Frontal cortex (tissue), 3 donors: ENCODE measurements at regions not wholly inside any gene's neighbourhood (a gene's known extent, or its start where the extent isn't known, plus 50 kb on each side); places are given as distances from the start of the nearest gene placed in this dataset.
"Not testable (repeated sequence)": the region's sequence is repeated elsewhere in the genome, so short reads cannot be mapped to it uniquely, and the experiment has no call there.

Experiments
- DNase-seq, 2 donors: peaks; one replicate each; pipeline ENCODE4 v3.0.0; 2012; ENCODE audit warnings: low spot score in 2 of 2
- FAIRE-seq: peaks from 2 replicates; lab custom pipeline; 2012; peaks lifted over from hg19 to GRCh38; lab: Jason Lieb, UNC
- donor health status: control.
- donor health status: control.
- donor health status: control.

DNA sequence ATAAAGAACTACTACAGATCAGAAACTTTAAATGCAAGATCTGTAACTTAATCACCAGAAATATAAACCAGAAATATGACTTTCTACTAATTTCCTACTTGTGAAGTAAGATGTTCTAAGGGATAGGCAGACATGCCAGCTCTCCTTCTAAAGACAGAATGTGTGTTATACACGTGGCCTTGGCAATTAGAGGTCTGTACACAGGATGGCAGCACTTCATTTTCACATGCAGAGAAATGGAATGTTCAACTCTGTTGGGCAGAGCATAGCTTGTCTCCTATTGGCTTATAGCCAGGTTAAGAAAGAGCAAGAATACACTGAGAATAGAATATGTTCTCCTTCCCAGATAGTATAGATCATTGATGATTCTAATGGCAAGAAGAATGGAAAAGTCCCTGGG lies 403.8 kb downstream of the DAD1 start:
- no peak for FAIRE-seq

DNA sequence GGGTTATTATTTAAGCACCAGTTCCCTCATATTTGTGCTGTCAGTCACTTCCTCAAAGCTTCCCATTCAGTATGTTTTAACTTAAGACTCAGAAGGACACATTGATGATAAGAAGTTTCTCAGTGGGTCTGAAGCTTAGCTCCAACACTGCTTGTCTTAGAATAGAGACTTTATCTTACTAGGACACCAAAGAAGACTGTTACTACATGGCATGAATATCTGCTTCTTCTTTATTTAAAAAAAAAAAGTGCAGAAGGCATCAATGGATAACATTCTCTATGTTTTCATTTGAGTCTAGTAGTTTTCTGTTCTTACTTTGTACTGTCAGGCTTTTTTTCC lies 404.2 kb downstream of the DAD1 start:
- DNase-seq (no peak), FAIRE-seq (no peak)

More for the DNA sequence above, 403.8 kb downstream of the DAD1 start:
- no peak for DNase-seq

DNA sequence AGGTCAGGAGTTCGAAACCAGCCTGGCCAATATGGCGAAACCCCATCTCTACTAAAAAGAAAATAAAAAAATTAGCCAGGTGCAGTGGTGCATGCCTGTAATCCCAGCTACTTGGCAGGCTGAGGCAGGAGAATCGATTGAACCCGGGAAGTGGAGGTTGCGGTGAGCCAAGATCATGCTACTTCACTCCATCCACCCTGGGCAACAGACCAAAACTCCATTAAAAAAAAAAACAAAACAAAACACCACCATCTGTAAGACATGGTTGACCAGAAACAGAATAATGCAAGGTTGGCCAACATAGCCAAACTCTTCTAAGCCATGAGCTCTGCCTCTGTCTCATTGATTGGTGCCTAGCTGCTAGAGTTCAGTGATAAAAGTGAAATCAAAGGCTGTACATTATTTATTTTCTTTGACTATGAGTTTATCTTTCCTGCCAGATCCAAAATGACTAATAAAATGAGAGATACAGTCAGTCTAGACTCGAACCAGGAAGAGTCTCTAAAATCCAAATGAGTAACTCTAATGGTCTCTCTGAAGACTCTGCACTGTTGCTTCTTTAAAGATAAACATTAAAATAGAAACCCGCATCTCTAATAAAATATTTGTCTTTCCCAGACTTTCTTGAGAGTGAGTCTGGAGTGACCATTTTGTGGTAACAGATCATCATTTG lies 404.7 kb downstream of the DAD1 start:
- DNase-seq, result no peak
- FAIRE-seq, result no peak

DNA sequence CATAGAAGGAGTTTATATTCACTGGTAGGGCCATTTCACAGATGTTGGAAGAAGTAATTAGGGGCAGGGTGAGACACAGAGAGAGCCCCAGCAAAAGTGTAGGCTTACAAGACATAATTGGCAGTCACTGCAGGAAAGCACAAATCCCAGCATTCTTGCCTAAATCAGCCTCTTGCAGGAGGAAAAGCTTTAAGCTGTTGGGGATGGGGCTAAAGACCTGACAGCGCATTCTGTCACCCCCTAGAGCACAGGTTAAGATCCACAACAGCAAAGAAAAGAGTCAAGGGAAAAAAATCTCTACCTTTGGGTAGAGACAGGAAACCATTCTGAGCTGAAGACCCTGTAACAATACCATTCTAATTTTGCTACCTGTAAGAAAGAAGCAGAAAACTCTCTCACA lies 409.0 kb downstream of the DAD1 start:
- no peak for DNase-seq
- FAIRE-seq, result no peak

DNA sequence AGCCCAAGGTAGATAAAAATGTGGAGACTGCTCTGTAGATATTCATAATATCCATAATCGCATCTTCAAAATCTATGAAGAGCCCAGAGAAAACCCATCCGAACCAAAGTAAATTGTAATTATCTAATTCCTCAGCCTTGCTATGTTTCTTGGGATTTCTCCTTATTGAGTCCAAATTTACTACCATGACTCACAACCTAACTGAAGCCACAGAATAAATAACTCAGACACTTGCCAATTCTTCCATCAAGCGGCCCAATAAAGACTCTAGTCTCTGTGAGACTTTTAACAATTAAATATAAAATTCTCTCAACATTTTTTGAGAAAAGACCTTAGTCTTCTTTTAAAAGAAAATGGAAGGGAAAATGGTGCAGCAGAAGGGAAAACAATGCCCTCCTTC lies 409.8 kb downstream of the DAD1 start:
- FAIRE-seq, result no peak
- no peak for DNase-seq

DNA sequence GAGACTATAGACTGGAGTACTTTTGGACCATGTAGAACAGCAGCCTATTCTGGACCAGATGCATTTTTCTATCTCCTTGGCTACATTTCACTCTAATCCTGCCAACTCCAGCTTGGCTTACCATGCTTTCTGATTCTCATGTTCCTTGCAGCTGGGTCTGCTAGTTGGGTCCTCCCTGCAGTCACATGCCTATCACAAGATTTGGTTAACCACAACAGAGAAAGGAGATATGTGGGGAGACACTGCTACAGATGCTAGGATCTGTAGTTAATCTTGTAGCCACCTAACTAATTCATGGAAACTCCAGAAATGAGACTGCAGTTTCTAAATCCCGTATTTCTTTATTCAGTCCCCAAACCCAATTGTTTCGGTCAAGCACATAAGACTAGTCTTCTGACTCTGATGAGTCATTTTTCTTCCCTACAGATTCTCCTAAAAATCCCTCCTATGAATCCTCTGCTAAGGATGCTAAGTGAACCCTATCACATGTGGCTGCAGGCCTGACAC lies 410.6 kb downstream of the DAD1 start:
- FAIRE-seq (no peak), DNase-seq (no peak)

DNA sequence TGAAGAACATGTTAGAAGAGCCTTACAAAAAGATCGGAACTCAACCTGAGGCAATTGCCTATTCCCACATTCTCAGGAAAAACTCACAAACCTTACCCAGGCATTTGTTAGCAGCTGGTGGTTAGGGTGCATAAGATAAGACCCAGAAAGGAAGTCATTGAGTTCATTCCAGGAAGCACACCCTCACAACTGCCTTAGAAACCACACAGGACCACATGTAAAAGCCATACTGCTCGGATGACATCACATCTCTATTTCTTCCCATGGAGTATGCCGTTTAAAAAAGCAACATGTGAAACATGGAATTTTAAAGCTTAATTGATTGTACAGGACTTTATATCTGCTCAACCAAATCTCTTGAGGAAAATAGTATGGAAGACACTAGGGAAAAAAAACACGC lies 411.2 kb downstream of the DAD1 start:
- DNase-seq, result no peak
- no peak for FAIRE-seq

DNA sequence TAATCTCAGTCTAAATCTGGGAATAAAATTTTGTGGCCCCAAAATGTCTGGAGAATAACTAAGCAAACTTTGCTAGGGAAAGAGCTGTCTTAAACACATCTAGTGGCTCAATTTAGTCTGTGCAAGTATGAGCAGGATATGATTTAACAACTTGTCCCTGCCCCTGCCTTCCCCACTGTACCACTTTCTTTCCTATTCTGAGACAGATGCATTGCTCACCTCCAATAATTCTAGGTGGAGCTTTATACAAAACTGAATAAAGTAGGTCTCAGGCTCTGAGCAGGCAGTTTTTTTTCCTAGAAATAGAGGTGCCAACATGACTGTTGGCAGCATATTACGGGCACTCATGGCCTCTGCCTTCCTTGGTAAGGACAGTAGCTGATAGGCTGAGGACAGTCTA lies 412.1 kb downstream of the DAD1 start:
- DNase-seq (no peak), FAIRE-seq (no peak)

DNA sequence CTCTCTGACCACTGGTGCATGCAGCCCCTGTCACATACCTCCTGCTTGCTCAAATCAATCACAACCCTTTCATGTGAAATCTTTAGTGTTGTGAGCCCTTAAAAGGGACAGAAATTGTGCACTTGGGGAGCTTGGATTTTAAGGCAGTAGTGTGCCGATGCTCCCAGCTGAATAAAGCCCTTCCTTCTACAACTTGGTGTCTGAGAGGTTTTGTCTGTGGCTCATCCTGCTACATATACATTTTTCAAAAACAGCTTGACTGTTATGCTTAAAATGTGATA lies 413.8 kb downstream of the DAD1 start:
- not testable (repeated sequence) for DNase-seq, FAIRE-seq

DNA sequence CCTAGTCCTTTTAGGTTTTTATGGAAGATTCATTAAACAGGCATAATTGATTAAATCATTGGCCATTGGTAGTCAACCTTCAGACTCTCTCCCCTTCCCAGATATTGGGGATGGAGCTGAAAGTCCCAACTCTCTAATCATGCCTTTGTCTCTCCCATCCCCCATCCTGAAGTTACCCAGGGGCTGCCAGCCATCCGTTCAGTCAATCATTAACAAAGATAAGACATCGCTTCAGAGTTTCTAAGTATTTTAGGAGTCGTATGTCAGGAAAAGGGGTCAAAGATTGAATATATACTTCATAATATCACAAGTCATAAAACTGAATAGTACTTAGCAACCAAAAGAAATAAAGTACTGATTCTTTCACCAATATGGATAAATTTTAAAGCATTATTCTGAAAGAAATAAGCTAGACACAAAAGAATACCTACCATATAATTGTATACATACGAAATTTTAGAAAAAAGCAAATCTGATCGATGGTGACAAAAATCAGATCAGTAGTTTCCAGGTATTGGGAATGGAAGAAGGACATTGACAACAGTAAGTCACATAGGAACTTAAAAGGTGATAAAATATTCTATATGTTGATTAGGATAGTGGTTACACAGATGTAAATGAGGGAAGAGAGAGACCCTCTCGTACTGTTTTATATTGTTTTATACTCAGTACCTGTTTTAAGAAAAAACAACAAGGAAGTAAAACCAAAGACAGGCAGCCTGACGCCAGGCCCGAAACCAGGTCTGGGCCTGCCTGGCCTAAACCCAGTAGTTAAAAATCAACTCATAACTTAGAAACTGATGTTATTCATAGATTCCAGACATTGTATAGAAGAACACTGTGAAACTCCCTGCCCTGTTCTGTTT lies 414.4 kb downstream of the DAD1 start:
- no peak for FAIRE-seq
- DNase-seq, result no peak

DNA sequence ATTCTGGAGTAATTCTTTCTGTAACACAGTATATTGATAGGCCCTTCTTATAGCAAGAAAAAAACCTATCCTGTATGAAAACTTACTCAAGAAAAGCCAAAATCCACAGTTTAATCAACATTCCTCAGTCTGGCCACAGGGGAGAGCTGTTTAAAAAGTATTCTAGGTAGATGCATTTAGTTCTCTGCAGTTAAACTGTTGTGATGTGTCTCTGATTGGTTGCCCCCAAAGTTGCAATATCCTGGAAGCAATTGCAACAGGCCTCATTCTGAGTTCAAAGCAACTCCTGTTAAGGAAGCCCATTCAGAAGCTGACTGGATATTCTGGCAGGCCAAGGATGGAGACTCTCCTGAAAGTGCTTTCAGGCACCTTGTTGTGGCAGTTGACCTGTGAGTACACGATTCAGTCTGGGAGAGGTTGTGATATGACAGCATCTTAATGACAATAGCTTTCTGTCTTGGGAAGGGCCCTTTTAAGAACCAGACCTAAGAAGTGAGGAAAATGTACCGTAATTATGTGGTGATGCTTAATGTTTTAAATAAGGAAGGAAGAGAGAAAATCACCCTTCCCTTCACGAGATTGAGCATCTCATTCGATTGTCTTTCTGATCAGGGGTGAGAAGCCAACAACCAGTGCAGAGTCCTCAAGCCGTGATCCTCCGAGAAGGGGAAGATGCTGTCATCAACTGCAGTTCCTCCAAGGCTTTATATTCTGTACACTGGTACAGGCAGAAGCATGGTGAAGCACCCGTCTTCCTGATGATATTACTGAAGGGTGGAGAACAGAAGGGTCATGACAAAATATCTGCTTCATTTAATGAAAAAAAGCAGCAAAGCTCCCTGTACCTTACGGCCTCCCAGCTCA lies 420.7 kb downstream of the DAD1 start:
- DNase-seq, result no peak

DNA sequence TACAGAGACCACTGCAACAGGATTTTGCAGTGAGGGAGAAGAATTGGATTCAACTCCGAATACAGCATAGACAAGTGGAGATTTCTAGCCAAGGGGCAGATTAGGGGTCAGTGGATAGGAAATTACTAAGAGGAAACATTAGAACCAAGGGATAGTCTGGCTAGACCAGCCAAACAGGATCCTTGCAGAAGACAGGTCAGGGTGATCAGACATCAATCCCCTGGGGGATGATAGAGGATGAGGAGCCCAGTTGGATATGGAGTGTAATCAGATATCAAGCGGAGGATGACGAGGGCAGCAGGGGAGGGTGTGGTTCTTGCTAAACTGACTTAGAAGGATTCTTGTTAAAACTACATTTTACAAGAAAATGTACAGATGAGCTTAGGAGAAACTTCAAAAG lies 424.4 kb downstream of the DAD1 start:
- no peak for FAIRE-seq

More for the DNA sequence above, 420.7 kb downstream of the DAD1 start:
- FAIRE-seq, result no peak

DNA sequence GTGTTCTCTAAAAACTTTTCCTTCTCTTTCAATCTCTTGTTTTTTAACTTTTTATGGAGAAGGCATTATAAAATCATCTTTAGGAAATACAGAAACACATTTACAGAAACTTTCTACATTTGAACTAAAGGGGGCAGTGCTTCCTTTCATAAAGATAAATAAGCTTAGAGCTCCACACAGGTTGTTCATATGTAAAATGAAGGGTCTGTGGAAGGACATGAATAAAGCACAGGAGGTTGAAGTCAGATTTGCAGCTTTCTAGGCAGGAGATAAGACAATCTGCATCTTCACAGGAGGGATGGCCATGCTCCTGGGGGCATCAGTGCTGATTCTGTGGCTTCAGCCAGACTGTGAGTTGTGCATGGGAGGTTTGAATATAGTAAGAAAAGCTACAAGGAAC lies 426.0 kb downstream of the DAD1 start:
- FAIRE-seq (no peak), DNase-seq (no peak)

More for the DNA sequence above, 424.4 kb downstream of the DAD1 start:
- no peak for DNase-seq

DNA sequence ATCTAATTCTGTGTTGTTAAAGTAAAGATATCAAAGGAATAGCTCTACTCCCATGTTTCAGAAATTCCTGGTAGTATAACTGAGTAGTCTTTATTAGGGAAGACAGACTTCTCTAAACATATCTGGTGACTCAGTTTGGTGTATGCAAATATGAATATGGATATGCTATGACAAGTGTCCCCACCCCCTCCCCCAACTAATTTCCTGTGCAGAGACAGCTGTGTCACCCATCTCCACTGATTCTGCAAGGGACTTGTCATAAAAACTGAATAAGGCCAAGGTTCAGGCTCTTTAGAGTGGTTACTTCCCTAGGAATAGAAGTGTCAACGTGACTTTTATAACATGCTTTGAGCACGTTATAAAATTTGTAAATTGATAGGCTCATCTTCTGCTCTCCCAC lies 429.1 kb downstream of the DAD1 start:
- no peak for DNase-seq
- FAIRE-seq, result no peak

DNA sequence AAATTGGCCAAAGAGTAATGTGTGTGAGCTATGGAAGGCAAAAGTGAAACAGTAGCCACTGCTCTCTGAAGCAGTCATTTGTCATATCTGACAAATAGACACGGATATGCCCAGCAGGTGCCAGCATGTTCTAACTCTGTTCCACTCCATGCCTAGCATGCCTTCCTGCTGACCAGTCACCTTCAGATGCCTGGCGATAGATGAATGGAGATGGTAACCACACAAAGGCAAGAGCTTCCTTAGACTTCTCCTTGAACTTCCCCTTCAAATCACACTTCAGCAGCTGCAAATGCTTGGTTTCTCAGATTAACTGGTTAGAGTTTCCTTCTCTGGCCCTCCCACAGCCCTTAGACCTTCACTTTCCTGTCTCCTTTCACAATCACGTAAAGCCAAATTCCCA lies 429.9 kb downstream of the DAD1 start:
- DNase-seq (no peak), FAIRE-seq (no peak)

DNA sequence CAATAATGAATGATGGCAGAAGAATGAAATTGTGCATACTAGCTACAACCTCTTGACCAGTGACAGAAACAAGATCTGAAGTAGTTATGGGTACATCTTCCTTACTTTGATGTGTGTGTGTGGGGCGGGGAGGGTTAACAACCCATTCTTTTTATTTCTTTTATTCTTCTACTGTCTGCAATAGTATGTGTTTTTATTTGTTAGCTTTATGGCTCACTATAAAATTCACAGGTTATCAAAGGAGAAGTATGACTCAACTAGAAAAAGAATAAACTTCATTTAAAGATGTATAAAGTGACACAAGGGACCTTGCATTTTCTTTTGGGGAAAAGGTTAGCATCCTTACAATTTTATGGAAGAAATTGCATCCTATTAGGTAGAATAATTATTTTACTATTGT lies 430.5 kb downstream of the DAD1 start:
- no peak for DNase-seq
- FAIRE-seq, result no peak

DNA sequence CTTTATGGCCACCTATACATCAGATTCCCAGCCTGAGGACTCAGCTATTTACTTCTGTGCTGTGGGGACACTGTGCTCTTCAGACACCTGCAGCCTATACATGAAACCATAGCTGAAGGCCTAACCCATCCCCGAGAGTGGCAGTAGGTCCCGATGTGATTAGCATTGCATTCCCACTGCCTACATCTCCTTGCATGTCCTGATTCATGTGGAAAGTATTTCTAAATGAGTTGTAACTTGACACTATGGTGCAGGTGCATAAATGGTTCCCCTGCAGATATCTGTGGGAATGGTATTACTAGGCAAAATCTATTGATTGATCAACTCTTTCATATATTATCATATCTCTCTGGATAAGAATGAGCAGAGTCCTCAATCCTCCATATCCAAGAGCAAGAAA lies 433.5 kb downstream of the DAD1 start:
- FAIRE-seq, result no peak
- no peak for DNase-seq

DNA sequence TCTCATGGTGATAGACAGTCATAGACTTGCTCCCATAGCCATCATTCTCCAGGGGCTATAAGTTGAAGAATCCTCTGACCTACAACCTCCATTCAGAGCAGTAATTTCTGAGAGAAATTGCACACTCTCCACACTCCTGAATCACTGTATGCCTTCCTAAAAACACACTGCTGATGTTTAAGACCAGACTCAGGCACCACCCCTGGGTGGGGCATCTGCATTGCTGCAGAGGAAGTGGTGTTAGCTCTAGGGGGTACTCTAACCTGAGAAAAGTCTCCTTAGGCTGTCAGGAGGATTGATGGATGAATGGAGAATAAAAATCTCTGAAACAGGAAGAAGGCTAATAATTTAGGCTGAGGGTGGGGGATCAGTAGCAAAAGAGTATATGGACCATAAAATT lies 436.1 kb downstream of the DAD1 start:
- FAIRE-seq, result no peak

DNA sequence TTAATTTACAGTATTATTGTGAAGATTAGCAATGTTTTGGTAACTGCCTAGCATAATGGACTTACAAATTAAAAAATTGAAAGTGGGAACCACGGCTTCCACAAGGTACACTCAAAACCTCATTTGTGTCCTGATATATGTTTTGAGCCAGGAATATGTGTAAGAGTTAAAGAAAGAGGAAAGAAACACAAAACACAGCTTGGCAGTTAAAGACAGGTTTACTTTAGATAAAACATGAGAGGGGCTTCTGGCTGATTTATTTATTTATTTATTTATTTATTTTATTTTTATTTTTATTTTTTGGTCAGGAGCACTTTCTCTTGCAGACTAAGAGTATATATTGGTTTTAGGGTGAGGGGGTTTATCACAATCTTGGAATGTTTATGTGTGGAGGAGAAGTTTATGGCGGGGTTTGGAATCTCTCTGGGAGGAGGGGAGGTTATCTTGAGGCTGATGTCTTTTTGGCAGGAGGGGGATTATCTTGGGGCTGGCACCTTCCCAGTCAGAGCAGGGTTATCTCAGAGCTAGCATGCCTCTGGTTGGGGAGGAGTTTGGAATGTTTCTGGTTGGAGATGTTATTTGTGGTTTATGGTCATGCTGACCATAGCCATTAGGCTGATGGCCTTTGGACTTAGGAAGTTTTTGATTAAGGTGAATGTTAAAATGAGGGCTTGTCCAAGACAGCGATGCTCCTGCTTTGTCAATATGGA lies 436.7 kb downstream of the DAD1 start:
- no peak for FAIRE-seq
- no peak for DNase-seq

More for the DNA sequence above, 436.1 kb downstream of the DAD1 start:
- no peak for DNase-seq

DNA sequence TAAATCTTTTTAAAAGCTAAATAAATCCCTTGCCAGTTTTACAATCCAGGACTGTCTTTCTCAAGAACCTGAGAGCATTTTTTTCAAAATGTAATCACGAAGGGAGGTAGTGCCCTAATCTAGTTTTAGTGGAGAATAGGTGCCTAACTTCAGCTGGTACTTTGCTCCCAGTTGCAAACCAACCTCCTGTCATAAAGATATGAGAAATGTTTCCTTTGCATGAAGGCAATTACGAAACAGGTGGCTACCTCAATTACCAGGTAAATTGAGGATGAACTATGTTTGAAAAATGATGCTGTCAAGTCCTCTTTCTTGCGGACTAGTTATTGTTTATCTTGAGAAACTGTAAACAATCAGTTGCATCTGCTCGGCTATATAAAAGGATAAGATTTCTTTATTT lies 437.9 kb downstream of the DAD1 start:
- no peak for DNase-seq
- FAIRE-seq, result no peak
